ENCODE measurements at regions not wholly inside any gene's neighbourhood (a gene's known extent, or its start where the extent isn't known, plus 50 kb on each side); places are given as distances from the start of the nearest gene placed in this dataset.

GRCh38 chr4:13180701-13181100 lies 303.4 kb downstream of the RAB28 start:
- DNase-seq: no peak

- DNase-seq: no peak
These were observed 305.5 kb downstream of the RAB28 start for GRCh38 chr4:13178621-13179020.

GRCh38 chr4:13176741-13177142 lies 307.4 kb downstream of the RAB28 start:
- DNase-seq: no peak

- no peak for DNase-seq
These were observed 309.2 kb downstream of the RAB28 start for GRCh38 chr4:13174926-13175325.

- DNase-seq: no peak
These were observed 310.1 kb downstream of the RAB28 start for GRCh38 chr4:13174001-13174400.

GRCh38 chr4:13171292-13172057 lies 312.7 kb downstream of the RAB28 start:
- no peak for DNase-seq

- DNase-seq: no peak
These were observed 314.2 kb downstream of the RAB28 start for GRCh38 chr4:13169731-13170525.

- no peak for DNase-seq
These were observed 315.8 kb downstream of the RAB28 start for GRCh38 chr4:13168326-13168725.

- DNase-seq: no peak
These were observed 317.9 kb downstream of the RAB28 start for GRCh38 chr4:13166214-13166613.

- no peak for DNase-seq
These were observed 319.3 kb downstream of the RAB28 start for GRCh38 chr4:13164783-13165331.

GRCh38 chr4:13162886-13163285 lies 321.3 kb downstream of the RAB28 start:
- DNase-seq: no peak

GRCh38 chr4:13160920-13161319 lies 323.2 kb downstream of the RAB28 start:
- DNase-seq: no peak

- DNase-seq: no peak
These were observed 325.0 kb downstream of the RAB28 start for GRCh38 chr4:13159041-13159620.

GRCh38 chr4:13151194-13151593 lies 332.9 kb downstream of the RAB28 start:
- no peak for DNase-seq

- DNase-seq: no peak
These were observed 340.7 kb downstream of the RAB28 start for GRCh38 chr4:13143222-13144070.

GRCh38 chr4:13142726-13143125 lies 341.4 kb downstream of the RAB28 start:
- DNase-seq: no peak

- DNase-seq: no peak
These were observed 341.9 kb downstream of the RAB28 start for GRCh38 chr4:13142191-13142590.

GRCh38 chr4:13137390-13137789 lies 346.8 kb downstream of the RAB28 start:
- no peak for DNase-seq

GRCh38 chr4:13133700-13134099 lies 350.4 kb downstream of the RAB28 start:
- no peak for DNase-seq

GRCh38 chr4:13130848-13131247 lies 353.3 kb downstream of the RAB28 start:
- no peak for DNase-seq

GRCh38 chr4:13129095-13129494 lies 355.0 kb downstream of the RAB28 start:
- no peak for DNase-seq
